AG04450 (cell line): ENCODE measurements at regions not wholly inside any gene's neighbourhood (a gene's known extent, or its start where the extent isn't known, plus 50 kb on each side); places are given as distances from the start of the nearest gene placed in this dataset.

Experiments used
- CTCF ChIA-PET: fragments of 300-600, 350-600 bp; formaldehyde crosslinking; extraction: SDS; loops from one replicate; lab custom pipeline; 2022; ENCODE audit warnings: antibody characterized with exemption, inconsistent platforms; lab: Charles Lee
- POLR2A ChIA-PET: fragments of 350-600 bp; formaldehyde crosslinking; extraction: SDS; loops from one replicate; lab custom pipeline; 2021; ENCODE audit warnings: antibody characterized with exemption, inconsistent platforms; lab: Yijun Ruan, JAX
- DNase-seq: peaks from one replicate; pipeline ENCODE4 v3.0.0-alpha.2; 2011; ENCODE audit warnings: low read depth, low spot score
- H3K27ac ChIP-seq: one replicate; pipeline ENCODE4 v1.5.1; 2012; ENCODE audit warnings: low read depth, low read length, control low read depth
- H3K27me3 ChIP-seq: one replicate; pipeline ENCODE4 v1.6.0; 2012; ENCODE audit warnings: low read length; ENCODE audit not compliant: control insufficient read depth, insufficient read depth
- H3K4me3 ChIP-seq: 2 replicates; pipeline ENCODE4 v1.5.1; 2011; ENCODE audit warnings: mild to moderate bottlenecking, low read depth, low read length, control low read depth
- H3K9me3 ChIP-seq: 2 replicates; pipeline ENCODE4 v1.5.1; 2012; ENCODE audit warnings: low read length; ENCODE audit not compliant: control insufficient read depth, insufficient read depth
- CTCF ChIP-seq: IDR thresholded peaks from 2 replicates; pipeline ENCODE4 v1.5.1; 2011; ENCODE audit warnings: low read depth, low read length, control low read depth, inconsistent platforms

- CTCF ChIA-PET, result no interaction called here
- Histone ChIP-seq H3K27me3 (no peaks in the 10 kb centered on the region), H3K9me3 (peaks cover 6% of the 10 kb centered on the region; the same call in 1 of the 2 replicates), H3K4me3 (no peak overlapping the region), H3K27ac (no peak overlapping the region)
- no peak for DNase-seq
- TF ChIP-seq CTCF, result no peak
- POLR2A ChIA-PET, result no interaction called here
Observed at GRCh38 chr2:59560769-59561168, 992.7 kb downstream of the BCL11A start.

- H3K27me3 ChIP-seq, result no peaks in the 10 kb centered on the region
- POLR2A ChIA-PET, result no interaction called here
- TF ChIP-seq CTCF, result no peak
- H3K9me3 ChIP-seq, result peaks cover 2% of the 10 kb centered on the region; the same call in 1 of the 2 replicates
- CTCF ChIA-PET, result no interaction called here
- H3K4me3 ChIP-seq, result no peak overlapping the region
- no peak for DNase-seq
- no peak overlapping the region for H3K27ac ChIP-seq
Observed at GRCh38 chr2:59540864-59541263, 1012.6 kb downstream of the BCL11A start.

- no peak overlapping the region for H3K27ac ChIP-seq
- H3K9me3 ChIP-seq, result peaks cover 2% of the 10 kb centered on the region; the same call in 1 of the 2 replicates
- no peak overlapping the region for H3K4me3 ChIP-seq
- no peaks in the 10 kb centered on the region for H3K27me3 ChIP-seq
- TF ChIP-seq CTCF, result no peak
- POLR2A ChIA-PET, result no interaction called here
- no peak for DNase-seq
- CTCF ChIA-PET, result no interaction called here
Observed at GRCh38 chr2:59538398-59538911, 1015.0 kb downstream of the BCL11A start.

GRCh38 chr2:59532808-59533207, 1020.6 kb downstream of the BCL11A start:
- no peak overlapping the region for H3K4me3 ChIP-seq
- no peak for DNase-seq
- ChIA-PET CTCF (no interaction called here), POLR2A (no interaction called here)
- H3K9me3 ChIP-seq, result peaks cover 6% of the 10 kb centered on the region; the same call in 1 of the 2 replicates
- no peak overlapping the region for H3K27ac ChIP-seq
- no peaks in the 10 kb centered on the region for H3K27me3 ChIP-seq
- no peak for TF ChIP-seq CTCF

GRCh38 chr2:59530258-59530657, 1023.2 kb downstream of the BCL11A start:
- Histone ChIP-seq H3K9me3 (peaks cover 6% of the 10 kb centered on the region; the same call in 1 of the 2 replicates), H3K27me3 (no peaks in the 10 kb centered on the region), H3K27ac (no peak overlapping the region), H3K4me3 (no peak overlapping the region)
- POLR2A ChIA-PET, result no interaction called here
- DNase-seq, result no peak
- no peak for TF ChIP-seq CTCF
- CTCF ChIA-PET, result no interaction called here
